Skeletal muscle satellite cell (primary cell): ENCODE measurements at regions not wholly inside any gene's neighbourhood (a gene's known extent, or its start where the extent isn't known, plus 50 kb on each side); places are given as distances from the start of the nearest gene placed in this dataset.

ENCODE experiments used
- H3K27me3 ChIP-seq: 2 replicates; pipeline ENCODE4 v1.7.0; 2013; ENCODE audit warnings: low read length; ENCODE audit not compliant: control insufficient read depth, insufficient read depth
- H3K36me3 ChIP-seq: 2 replicates; pipeline ENCODE4 v1.7.0; 2013; ENCODE audit warnings: mild to moderate bottlenecking, control low read depth, low read length; ENCODE audit not compliant: insufficient read depth
- H3K4me1 ChIP-seq: 2 replicates; pipeline ENCODE4 v1.7.0; 2013; ENCODE audit warnings: low read length; ENCODE audit not compliant: control insufficient read depth, insufficient read depth
- H3K4me2 ChIP-seq: 2 replicates; pipeline ENCODE4 v1.7.0; 2013; ENCODE audit warnings: mild to moderate bottlenecking, low read length
- H3K4me3 ChIP-seq: 2 replicates; pipeline ENCODE4 v1.7.0; 2013; ENCODE audit warnings: low read length
- H3K9ac ChIP-seq: 2 replicates; pipeline ENCODE4 v1.7.0; 2013; ENCODE audit warnings: mild to moderate bottlenecking, low read depth, low read length, moderate library complexity
- H3K9me3 ChIP-seq: replicated peaks from 2 replicates; pipeline ENCODE4 v1.7.0; 2013; ENCODE audit warnings: mild to moderate bottlenecking, control low read depth, low read length

- peak overlapping the region; percentile 37 for H3K4me3 ChIP-seq
- H3K4me1 ChIP-seq: peaks cover 22% of the 10 kb centered on the region
- H3K9me3 ChIP-seq: no peaks in the 10 kb centered on the region
- H3K9ac ChIP-seq: peak overlapping the region; percentile 51
- no peaks in the 10 kb centered on the region for H3K36me3 ChIP-seq
- peak overlapping the region; percentile 69 for H3K4me2 ChIP-seq
- H3K27me3 ChIP-seq: no peaks in the 10 kb centered on the region
Observed at GRCh38 chr2:150911766-150912280, 349.8 kb downstream of the RBM43 start.

GRCh38 chr2:150909613-150910012 lies 352.1 kb downstream of the RBM43 start:
- Histone ChIP-seq H3K4me2 (no peak overlapping the region), H3K9ac (no peak overlapping the region)

DNA sequence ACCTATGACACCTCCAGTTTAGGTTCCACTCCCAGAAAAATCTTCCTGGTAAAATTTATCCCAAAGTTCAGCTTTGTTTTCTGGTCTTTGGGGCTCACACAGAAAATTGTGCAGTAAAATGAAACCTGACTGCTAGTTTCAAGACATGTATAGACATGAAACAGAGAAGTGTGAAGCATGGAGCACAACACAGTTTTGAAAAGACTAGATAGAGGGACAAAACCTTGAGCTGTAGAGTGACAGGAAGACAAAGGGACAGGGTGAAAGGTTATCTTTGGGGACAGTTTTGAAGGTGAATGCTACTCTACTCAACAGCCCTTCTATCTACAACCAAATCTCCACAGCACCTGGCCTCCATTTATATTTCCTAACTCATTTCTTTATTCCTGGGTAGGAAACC lies 352.6 kb downstream of the RBM43 start:
- H3K27me3 ChIP-seq: no peaks in the 10 kb centered on the region
- H3K4me2 ChIP-seq: no peak overlapping the region
- no peak overlapping the region for H3K4me3 ChIP-seq
- H3K4me1 ChIP-seq: peaks cover 16% of the 10 kb centered on the region
- H3K36me3 ChIP-seq: no peaks in the 10 kb centered on the region
- H3K9ac ChIP-seq: no peak overlapping the region
- H3K9me3 ChIP-seq: no peaks in the 10 kb centered on the region

More at GRCh38 chr2:150909613-150910012, 352.1 kb downstream of the RBM43 start:
- Histone ChIP-seq H3K4me3 (no peak overlapping the region), H3K4me1 (peaks cover 16% of the 10 kb centered on the region), H3K27me3 (no peaks in the 10 kb centered on the region), H3K36me3 (no peaks in the 10 kb centered on the region), H3K9me3 (no peaks in the 10 kb centered on the region)

DNA sequence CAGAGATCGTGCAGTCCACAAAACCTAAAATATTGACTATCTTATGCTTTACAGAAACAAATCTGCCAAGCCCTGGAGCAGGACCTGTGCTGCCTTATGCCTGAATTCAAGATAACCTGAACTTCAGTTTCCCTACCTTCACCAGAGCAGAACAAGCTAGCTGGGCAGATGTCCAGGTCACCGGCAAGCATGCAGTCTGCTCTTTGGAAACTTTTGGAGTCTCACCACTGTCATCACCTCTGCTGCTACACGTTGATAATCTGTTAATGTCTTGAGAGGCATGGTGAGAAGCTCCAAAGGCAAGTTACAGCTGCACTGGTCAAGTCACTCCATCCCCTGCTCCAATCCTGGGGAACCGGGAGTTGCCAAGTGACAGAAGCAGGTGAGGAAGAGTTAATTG lies 354.2 kb downstream of the RBM43 start:
- no peak overlapping the region for H3K9ac ChIP-seq

GRCh38 chr2:150903461-150903860 lies 358.2 kb downstream of the RBM43 start:
- Histone ChIP-seq H3K36me3 (no peaks in the 10 kb centered on the region), H3K4me2 (no peak overlapping the region), H3K9me3 (peaks cover 8% of the 10 kb centered on the region), H3K4me3 (no peak overlapping the region), H3K9ac (no peak overlapping the region), H3K4me1 (no peaks in the 10 kb centered on the region), H3K27me3 (no peaks in the 10 kb centered on the region)

More for the DNA sequence above, 354.2 kb downstream of the RBM43 start:
- Histone ChIP-seq H3K4me2 (no peak overlapping the region), H3K9me3 (no peaks in the 10 kb centered on the region), H3K36me3 (no peaks in the 10 kb centered on the region), H3K4me1 (peaks cover 15% of the 10 kb centered on the region), H3K4me3 (no peak overlapping the region), H3K27me3 (no peaks in the 10 kb centered on the region)

DNA sequence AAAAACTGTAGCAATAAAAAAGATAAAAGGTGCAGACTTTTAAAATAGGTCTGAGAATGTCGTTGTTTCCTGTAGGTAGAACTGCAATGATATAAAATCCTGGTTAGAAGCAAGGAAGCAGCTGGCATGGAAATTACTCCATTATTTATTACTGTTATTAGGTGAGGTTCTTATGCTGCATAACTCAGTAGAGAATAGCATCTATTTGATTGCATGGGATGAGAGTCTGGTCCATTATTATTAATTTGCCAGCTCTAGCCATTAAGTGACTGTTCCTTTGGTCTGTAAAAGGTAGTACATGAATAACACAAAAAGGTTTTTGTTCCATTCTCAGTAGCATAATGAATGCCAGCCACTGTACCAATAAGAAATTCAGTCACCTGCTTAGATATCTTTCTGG lies 358.6 kb downstream of the RBM43 start:
- H3K9ac ChIP-seq: no peak overlapping the region

GRCh38 chr2:150900913-150901312 lies 360.8 kb downstream of the RBM43 start:
- Histone ChIP-seq H3K4me2 (no peak overlapping the region), H3K9me3 (peaks cover 11% of the 10 kb centered on the region), H3K4me3 (no peak overlapping the region), H3K36me3 (no peaks in the 10 kb centered on the region), H3K4me1 (no peaks in the 10 kb centered on the region), H3K27me3 (no peaks in the 10 kb centered on the region), H3K9ac (no peak overlapping the region)

More for the DNA sequence above, 358.6 kb downstream of the RBM43 start:
- peaks cover 10% of the 10 kb centered on the region for H3K9me3 ChIP-seq
- no peaks in the 10 kb centered on the region for H3K27me3 ChIP-seq
- no peak overlapping the region for H3K4me3 ChIP-seq
- no peaks in the 10 kb centered on the region for H3K4me1 ChIP-seq
- H3K4me2 ChIP-seq: no peak overlapping the region
- no peaks in the 10 kb centered on the region for H3K36me3 ChIP-seq

GRCh38 chr2:150895968-150896367 lies 365.7 kb downstream of the RBM43 start:
- Histone ChIP-seq H3K36me3 (no peaks in the 10 kb centered on the region), H3K4me3 (no peak overlapping the region), H3K9me3 (peaks cover 4% of the 10 kb centered on the region), H3K27me3 (no peaks in the 10 kb centered on the region), H3K4me2 (no peak overlapping the region), H3K9ac (no peak overlapping the region), H3K4me1 (no peaks in the 10 kb centered on the region)

DNA sequence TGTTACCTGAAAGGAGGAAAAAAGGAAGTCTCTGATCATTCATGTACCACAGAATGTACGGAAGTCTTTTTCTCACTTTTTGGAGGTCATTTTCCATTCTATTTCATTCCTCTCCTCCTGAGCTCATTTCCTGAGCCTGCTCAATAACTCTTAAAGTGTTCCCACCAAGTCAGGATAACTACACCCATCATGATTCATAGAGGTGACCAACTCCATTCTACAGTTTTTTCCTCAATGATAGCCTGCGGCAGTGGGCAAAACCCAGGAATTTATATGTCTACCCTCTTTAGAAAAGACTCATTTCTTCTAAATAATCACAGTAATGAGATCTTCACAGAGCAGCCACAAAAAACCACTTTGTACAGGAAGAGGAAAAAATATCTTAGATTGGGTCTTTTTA lies 372.5 kb downstream of the RBM43 start:
- Histone ChIP-seq H3K4me1 (peaks cover 8% of the 10 kb centered on the region), H3K27me3 (no peaks in the 10 kb centered on the region), H3K9me3 (no peaks in the 10 kb centered on the region), H3K9ac (no peak overlapping the region), H3K36me3 (no peaks in the 10 kb centered on the region), H3K4me3 (no peak overlapping the region), H3K4me2 (no peak overlapping the region)

DNA sequence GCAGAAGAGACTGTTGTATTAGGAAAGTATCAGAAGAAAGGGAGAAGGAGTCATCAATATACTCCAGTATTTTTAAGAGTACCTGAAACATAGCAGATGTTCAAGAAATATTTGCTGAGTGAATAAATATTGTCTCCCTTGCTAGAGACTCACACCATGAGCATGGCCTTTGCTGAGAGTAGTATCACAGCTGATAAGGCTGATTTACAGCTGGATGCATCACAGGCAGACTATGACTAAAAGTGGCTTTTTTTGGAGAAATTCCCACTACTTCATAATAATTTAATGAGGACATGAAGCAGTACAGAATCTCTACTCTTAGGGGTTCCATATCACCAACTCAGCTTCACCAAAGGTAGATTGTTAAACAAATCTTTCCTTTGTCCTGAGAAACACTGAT lies 373.3 kb downstream of the RBM43 start:
- no peaks in the 10 kb centered on the region for H3K9me3 ChIP-seq
- no peaks in the 10 kb centered on the region for H3K27me3 ChIP-seq
- no peaks in the 10 kb centered on the region for H3K36me3 ChIP-seq
- no peak overlapping the region for H3K9ac ChIP-seq
- no peak overlapping the region for H3K4me3 ChIP-seq
- no peak overlapping the region for H3K4me2 ChIP-seq
- peaks cover 8% of the 10 kb centered on the region for H3K4me1 ChIP-seq

DNA sequence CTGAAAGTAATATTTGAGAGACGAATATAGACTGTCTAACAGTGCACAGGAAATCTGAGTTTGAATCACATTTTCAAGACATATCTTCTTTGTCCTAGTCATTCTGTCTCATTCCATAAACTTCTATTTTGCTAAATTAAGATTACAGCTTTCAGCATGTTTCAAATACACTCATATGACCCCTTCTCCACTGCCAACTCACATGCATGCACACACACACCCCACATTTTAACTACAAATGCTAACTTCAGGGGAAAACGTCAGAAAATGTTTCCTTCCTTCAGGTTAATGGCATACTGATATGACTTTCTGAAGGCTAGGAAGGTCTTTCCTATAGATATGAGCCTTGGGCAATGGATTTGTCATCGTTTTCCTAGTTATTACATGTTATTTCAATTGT lies 373.7 kb downstream of the RBM43 start:
- Histone ChIP-seq H3K4me3 (no peak overlapping the region), H3K9ac (no peak overlapping the region), H3K4me1 (peaks cover 8% of the 10 kb centered on the region), H3K36me3 (no peaks in the 10 kb centered on the region), H3K27me3 (no peaks in the 10 kb centered on the region), H3K4me2 (no peak overlapping the region), H3K9me3 (no peaks in the 10 kb centered on the region)

GRCh38 chr2:150885774-150886386 lies 375.8 kb downstream of the RBM43 start:
- Histone ChIP-seq H3K27me3 (no peaks in the 10 kb centered on the region), H3K4me3 (no peak overlapping the region), H3K4me1 (peaks cover 8% of the 10 kb centered on the region), H3K9ac (no peak overlapping the region), H3K4me2 (no peak overlapping the region), H3K36me3 (no peaks in the 10 kb centered on the region), H3K9me3 (no peaks in the 10 kb centered on the region)
